ENCODE measurements at regions not wholly inside any gene's neighbourhood (a gene's known extent, or its start where the extent isn't known, plus 50 kb on each side); places are given as distances from the start of the nearest gene placed in this dataset.

DNA sequence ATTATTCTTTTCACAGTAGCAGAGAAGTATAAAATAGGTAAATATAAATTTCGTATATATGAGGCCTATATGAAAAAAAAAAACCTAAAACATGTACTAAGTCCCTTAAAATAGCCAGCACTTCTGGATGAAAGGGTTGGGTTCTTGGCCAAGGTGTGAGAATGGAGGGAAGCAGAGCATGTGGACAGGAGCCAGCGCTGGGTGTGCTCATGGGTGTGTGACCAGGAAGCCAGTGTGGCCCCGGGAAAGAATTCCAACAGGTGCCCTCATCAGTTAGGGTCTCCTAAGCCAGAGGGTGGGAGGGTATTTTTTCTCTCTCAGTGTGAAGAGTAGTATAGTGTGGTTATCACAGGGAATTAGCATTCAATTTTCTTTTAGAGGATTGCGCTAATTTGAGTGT is 401.9 kb upstream of the IGFBP3 start:
- H3K4ac ChIP-seq (ENCODE audit: low read depth, low read length) = 0 out of 2 replicates have a peak overlapping the region, but pooled peaks have one; percentile 38
- POLR2A ChIA-PET (ENCODE audit: unreplicated experiment) = no interaction called here

More for the DNA sequence above, 401.9 kb upstream of the IGFBP3 start:
- Histone ChIP-seq H3K4me2 (ENCODE audit: low read depth, low read length) (no peak overlapping the region), H4K91ac (ENCODE audit: insufficient read depth, low read depth, low read length) (no peak overlapping the region), H3K4me3 (ENCODE audit: insufficient read depth, low read depth, low read length) (no peak overlapping the region), H4K8ac (ENCODE audit: low read depth in 2 of 2, low read length in 2 of 2) (no peak overlapping the region), H3K56ac (ENCODE audit: extremely low read depth, insufficient read depth, low read length) (no peak overlapping the region), H3K27ac (ENCODE audit: insufficient read depth, low read length) (no peak overlapping the region), H4K20me1 (ENCODE audit: insufficient read depth, low read length) (no peaks in the 10 kb centered on the region), H4K5ac (ENCODE audit: low read depth, low read length) (no peak overlapping the region), H3K79me1 (ENCODE audit: low read depth in 1 of 2, low read length in 2 of 2) (no peaks in the 10 kb centered on the region), H2AK9ac (replicated peaks; ENCODE audit: low read depth, low read length, poor library complexity) (no peak overlapping the region), H2AFZ (replicated peaks; ENCODE audit: low read length, poor library complexity) (no peak overlapping the region), H3K14ac (replicated peaks; ENCODE audit: low read depth, low read length) (no peak overlapping the region), H3K4me1 (ENCODE audit: control insufficient read depth, insufficient read depth, low read length) (peaks cover 2% of the 10 kb centered on the region; the same call in 1 of the 2 replicates), H2BK15ac (ENCODE audit: low read depth, low read length) (no peak overlapping the region; the same call in 2 of the 3 replicates), H3K27me3 (ENCODE audit: control insufficient read depth, insufficient read depth, low read length) (no peaks in the 10 kb centered on the region), H2BK20ac (ENCODE audit: low read depth, low read length) (no peak overlapping the region), H3K9me1 (ENCODE audit: insufficient read depth, low read length) (no peaks in the 10 kb centered on the region), H3K23ac (ENCODE audit: low read depth, low read length) (no peak overlapping the region), H3K36me3 (ENCODE audit: control insufficient read depth, insufficient read depth, low read length) (no peaks in the 10 kb centered on the region), H2BK5ac (ENCODE audit: low read depth, low read length, poor library complexity, severe bottlenecking) (no peak overlapping the region), H3K9me3 (ENCODE audit: control insufficient read depth, insufficient read depth, low read length) (no peaks in the 10 kb centered on the region), H2AK5ac (ENCODE audit: low read depth, low read length) (no peak overlapping the region), H3K9ac (ENCODE audit: low read depth, low read length) (no peak overlapping the region), H3K18ac (ENCODE audit: low read depth, low read length) (no peak overlapping the region), H2BK120ac (ENCODE audit: low read depth, low read length) (peak overlapping the region; percentile 13; the same call in 1 of the 2 replicates)
- no peak for ATAC-seq (ENCODE audit: low read depth)
- BruUV-seq (replicated peaks) = no TSS peak
- WGBS, 2 experiments (ENCODE audit: extremely low coverage in 2 of 2, insufficient read length in 1 of 2) = 100% methylated on average over 2 of the region's 4 CpGs; no CpG with 5 or more reads in 1 of the 2 experiments
- no peak for DNase-seq
- in situ Hi-C loops (cut with MboI; ENCODE audit: low sequenced_read_pairs) (no loop called here), dilution Hi-C loops (cut with HindIII; ENCODE audit: low sequenced_read_pairs, unreplicated experiment) (no loop called here), intact Hi-C loops (cut with micrococcal nuclease) (no loop called here)
- TF ChIP-seq MAFK (IDR thresholded peaks at IDR 0.05; ENCODE audit: low read depth, low read length) = no peak
- no peak for TF ChIP-seq RAD21 (IDR thresholded peaks at IDR 0.05; ENCODE audit: low read length)
- no peak for TF ChIP-seq RCOR1 (IDR thresholded peaks at IDR 0.05; ENCODE audit: insufficient replicate concordance, low read length)
- no peak for TF ChIP-seq MXI1 (IDR thresholded peaks at IDR 0.05; ENCODE audit: borderline replicate concordance, low read depth, low read length)
- TF ChIP-seq, protein P1, sequence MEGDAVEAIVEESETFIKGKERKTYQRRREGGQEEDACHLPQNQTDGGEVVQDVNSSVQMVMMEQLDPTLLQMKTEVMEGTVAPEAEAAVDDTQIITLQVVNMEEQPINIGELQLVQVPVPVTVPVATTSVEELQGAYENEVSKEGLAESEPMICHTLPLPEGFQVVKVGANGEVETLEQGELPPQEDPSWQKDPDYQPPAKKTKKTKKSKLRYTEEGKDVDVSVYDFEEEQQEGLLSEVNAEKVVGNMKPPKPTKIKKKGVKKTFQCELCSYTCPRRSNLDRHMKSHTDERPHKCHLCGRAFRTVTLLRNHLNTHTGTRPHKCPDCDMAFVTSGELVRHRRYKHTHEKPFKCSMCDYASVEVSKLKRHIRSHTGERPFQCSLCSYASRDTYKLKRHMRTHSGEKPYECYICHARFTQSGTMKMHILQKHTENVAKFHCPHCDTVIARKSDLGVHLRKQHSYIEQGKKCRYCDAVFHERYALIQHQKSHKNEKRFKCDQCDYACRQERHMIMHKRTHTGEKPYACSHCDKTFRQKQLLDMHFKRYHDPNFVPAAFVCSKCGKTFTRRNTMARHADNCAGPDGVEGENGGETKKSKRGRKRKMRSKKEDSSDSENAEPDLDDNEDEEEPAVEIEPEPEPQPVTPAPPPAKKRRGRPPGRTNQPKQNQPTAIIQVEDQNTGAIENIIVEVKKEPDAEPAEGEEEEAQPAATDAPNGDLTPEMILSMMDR (conservative IDR thresholded peaks at IDR 0.05; ENCODE audit: low read depth, low read length) = no peak
- TF ChIP-seq CHD1 (IDR thresholded peaks at IDR 0.05; ENCODE audit: low read depth, low read length) = no peak
- no peak for TF ChIP-seq POLR2A (IDR thresholded peaks at IDR 0.05; ENCODE audit: low read depth, low read length)
- no peak for TF ChIP-seq NFE2L2 (IDR thresholded peaks at IDR 0.05; ENCODE audit: low read depth, low read length)
- TF ChIP-seq RFX5 (IDR thresholded peaks at IDR 0.05; ENCODE audit: low read depth, low read length) = no peak
- no peak for TF ChIP-seq FOS (IDR thresholded peaks at IDR 0.05; ENCODE audit: low read depth, low read length)
- no peak for TF ChIP-seq CEBPB (IDR thresholded peaks at IDR 0.05; ENCODE audit: low read depth, low read length)
- no peak for TF ChIP-seq BHLHE40 (IDR thresholded peaks at IDR 0.05; ENCODE audit: low read depth, low read length)
- TF ChIP-seq MAZ (IDR thresholded peaks at IDR 0.05; ENCODE audit: borderline replicate concordance, low read depth, low read length) = no peak
- TF ChIP-seq, protein P2, sequence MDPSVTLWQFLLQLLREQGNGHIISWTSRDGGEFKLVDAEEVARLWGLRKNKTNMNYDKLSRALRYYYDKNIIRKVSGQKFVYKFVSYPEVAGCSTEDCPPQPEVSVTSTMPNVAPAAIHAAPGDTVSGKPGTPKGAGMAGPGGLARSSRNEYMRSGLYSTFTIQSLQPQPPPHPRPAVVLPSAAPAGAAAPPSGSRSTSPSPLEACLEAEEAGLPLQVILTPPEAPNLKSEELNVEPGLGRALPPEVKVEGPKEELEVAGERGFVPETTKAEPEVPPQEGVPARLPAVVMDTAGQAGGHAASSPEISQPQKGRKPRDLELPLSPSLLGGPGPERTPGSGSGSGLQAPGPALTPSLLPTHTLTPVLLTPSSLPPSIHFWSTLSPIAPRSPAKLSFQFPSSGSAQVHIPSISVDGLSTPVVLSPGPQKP (IDR thresholded peaks at IDR 0.05; ENCODE audit: borderline replicate concordance, low read depth, low read length) = no peak
- TF ChIP-seq, protein P3, sequence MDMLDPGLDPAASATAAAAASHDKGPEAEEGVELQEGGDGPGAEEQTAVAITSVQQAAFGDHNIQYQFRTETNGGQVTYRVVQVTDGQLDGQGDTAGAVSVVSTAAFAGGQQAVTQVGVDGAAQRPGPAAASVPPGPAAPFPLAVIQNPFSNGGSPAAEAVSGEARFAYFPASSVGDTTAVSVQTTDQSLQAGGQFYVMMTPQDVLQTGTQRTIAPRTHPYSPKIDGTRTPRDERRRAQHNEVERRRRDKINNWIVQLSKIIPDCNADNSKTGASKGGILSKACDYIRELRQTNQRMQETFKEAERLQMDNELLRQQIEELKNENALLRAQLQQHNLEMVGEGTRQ (IDR thresholded peaks at IDR 0.05; ENCODE audit: low read depth, low read length) = no peak
- TF ChIP-seq SMC3 (IDR thresholded peaks at IDR 0.05; ENCODE audit: low read depth, low read length) = no peak
- CTCF ChIA-PET = no interaction called here

Measured in IMR-90 (cell line).